Myocyte (in vitro differentiated cells): ENCODE measurements at regions not wholly inside any gene's neighbourhood (a gene's known extent, or its start where the extent isn't known, plus 50 kb on each side); places are given as distances from the start of the nearest gene placed in this dataset.

Experiments
- DNase-seq: peaks from one replicate; pipeline ENCODE4 v3.0.0-alpha.2; 2012; ENCODE audit warnings: low read depth

DNA sequence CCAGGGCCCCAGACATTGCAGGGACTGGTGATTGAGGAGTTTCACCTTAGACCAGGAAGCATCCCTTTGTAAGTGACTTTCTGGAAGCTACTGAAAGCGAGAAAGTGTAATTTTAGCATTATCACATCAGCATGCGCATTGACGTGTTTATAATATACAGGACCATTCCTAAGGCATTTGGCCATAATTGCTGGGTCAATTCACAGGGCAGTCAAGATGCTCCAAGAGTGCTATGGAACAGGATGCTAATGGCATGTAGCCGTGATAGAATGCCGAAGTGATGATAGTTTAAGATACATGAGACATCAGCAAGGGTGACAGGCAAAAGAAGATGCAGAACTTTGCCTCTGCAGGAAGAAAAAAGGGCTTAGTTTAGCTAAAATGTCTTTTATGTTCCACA, 347.6 kb upstream of the NBEA start:
- no peak for DNase-seq

DNA sequence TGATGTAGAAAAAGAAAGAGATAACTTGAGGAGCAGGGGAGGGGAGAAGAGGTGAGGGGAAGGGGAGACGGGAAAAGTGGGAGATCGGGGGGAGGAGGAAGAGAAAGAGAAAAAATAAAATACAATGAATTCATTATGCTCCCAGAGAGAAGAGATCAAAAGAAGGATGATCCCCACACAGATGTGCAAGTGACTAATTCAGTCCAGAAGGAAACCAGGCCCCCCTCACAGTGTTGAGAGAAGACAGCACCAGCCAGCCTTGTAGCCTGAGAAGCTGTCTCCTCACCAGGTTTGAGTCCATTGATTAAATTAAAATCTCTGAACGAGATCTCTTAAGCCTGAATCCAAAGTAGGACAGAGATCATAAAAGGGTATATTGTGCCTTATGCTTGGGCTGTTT, 333.7 kb upstream of the NBEA start:
- no peak for DNase-seq

DNA sequence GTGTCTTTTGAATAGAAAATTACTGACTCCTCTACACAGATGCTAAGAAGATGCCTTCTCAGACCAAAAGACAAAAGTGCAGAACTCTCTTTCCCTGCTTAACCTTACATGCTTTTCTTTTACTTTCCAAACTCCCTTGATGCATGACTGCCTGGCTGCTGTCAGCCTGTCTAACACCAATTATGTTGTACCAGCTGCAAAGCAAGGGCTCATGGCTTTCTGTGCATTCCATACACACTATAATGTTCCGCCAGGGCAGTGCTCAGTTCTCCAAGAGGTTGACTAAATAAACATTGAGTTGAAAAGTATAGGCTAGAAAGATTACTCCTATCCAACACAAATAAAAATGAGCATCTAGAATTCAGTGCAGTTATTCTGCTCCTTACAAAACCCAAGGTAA, 330.4 kb upstream of the NBEA start:
- no peak for DNase-seq

DNA sequence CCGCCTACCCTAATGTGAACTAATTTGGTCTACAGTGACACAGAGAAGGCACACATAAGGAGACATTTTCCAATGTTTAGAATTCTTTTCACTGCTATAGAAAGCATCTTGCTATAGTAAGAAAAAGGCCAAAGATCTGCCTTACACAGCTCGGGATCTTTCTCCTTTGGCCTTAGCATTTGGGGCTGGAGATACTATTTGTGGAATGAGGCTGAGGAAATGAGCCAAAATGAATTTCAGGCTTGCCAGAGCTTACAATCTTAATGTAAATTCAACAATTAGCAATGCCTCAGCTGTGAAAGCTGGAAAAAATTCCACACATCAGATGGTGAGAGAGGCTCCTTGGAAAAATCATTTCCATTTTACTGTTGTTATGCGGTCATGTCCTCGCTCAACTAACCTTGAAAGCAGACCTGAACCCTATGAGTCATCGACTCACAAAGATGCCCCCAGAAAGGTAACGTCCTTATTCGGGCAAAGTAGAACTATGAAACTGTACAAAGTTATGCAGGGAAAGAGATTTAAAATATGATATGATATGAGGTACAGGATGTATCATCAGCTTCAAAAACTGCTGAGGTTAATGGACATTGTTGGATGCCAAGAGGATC, 324.5 kb upstream of the NBEA start:
- DNase-seq: no peak

DNA sequence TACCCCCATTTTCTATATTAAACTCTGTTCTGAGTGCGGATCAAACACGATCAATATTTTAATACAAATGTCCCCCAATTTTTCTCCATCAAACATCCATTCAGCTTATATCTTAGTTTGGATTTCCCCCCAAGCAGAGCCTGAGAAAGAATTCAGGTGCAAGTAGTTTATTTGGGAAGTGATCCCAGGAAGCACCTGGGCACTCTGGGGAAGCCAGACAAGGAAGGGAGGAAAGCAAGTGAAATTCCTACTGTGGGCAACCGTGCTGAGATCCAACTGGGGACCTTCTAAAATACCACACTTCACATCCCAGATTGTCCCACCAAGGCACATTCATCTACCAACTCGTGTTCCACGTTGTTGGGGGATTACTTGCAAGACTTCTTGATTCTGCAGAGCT, 323.4 kb upstream of the NBEA start:
- DNase-seq: no peak

DNA sequence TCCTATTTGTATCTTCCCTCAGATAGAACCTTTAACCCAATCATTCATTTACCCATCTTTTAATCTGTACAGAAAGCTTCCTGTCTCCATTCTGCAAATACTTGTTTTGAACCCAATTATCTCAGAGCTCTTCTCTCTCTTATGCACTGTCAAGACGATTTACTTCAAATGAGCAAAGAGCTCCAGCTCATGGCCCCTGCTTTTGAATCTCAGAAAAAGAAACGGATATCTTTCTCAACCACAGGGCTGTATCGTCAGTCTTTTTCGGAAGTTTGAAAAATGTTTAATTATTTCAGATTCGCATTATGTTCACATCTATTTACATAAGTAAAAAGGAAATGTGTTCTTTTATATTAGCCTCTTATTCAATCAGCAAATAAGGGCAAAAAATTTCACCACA, 322.7 kb upstream of the NBEA start:
- no peak for DNase-seq

DNA sequence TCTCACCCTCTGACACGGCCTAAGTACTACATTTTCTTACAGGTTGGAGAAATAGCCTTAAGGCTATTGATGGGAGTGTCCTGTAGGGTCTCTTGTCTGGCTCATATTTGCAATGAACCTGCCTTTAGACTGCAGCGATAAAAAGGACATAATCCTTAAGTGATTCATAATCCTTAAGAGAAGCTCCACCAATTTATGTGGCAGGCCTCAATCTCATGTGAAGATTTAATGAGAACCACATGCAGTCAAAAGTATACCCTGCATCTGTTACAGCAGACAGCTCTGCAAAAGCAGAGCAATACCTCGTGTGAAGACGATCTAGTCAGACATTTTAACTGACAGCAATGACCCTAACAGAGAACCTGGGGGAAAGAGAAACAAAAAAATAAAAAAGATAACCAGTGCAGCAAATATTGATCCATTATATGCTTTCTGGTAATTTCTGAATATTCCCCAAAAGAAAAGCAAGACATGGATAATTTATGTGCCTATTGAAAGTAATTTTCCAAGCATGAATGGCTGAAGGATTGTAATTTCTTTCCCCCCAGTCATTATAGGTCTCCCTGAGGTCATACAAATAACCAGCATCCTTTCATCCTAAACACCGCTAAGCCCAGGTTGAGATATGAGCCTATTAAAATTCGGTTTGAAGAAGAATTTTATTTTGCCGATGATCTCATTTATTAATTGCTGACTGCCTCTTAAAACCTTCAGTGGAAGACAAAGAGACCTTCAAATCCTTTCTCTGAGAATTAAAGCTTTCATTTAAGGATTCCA, 321.8 kb upstream of the NBEA start:
- DNase-seq: no peak

DNA sequence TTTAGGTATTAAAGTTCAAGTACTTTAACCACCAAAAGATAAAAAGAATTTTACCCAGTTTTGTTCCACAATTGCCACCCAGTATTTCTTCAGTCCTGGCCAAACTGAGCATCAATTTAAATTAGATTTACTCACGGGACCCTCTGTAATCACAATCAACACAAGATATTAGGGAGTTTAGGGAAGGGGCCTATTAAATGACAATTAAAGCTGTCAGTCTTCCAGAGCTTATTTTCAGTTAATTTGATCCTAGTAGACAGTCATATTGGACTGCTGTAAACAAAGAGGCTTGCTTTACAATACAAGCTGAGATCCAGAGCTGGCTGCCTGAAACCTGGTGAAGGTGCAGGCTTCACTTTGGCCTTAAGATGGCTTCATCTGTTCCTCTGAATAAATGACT, 321.2 kb upstream of the NBEA start:
- no peak for DNase-seq

DNA sequence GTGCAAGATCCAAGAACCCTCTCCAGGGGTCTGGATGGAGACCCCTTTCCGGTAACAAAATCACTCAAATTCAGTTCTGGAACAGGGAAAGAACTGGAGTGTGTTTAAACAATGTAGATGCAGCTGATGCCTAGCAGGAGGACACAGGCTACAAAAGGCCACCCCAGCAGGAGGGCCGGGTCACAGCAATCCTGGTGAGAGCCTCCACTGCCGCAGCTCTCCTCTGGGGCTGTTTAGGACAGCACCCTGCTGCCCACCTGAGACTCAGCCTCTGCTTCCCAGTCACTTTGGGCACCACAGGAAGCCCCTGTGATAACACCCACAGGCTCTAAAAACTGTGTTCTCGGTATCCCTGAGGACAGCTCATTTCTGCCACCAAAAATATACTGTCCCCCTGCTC, 318.7 kb upstream of the NBEA start:
- DNase-seq: no peak

DNA sequence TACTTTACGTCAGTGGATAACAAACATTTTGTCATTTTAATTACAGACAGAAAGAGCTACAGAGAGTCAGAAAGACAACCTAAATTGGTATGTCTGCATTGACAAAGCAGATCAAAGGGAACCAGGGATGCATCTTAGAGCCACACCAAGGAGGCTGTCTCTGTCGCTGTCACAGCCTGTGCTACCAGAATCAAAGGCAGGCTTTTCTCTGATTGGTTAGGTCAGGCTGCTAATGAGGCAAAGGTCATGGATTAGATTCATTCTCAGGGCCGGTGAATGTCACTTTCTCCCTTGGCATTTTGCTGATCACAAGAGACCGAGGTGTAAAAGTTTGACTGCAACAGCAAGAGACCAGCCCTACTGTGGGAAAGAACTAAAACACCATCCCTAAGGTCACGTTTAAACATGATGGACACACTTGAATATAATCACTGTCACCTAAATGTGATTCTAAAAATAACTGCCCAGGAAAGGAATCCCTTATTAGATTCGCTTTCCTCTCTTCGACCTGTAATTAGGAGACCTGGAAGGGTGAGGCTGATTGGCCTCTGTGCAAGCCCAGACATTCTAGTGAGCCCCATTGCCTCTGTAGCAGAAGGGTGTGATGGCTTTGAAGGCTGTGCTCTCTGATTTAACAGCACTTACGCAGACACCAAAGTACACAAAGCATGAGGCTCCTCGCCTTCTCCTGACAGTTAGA, 314.4 kb upstream of the NBEA start:
- no peak for DNase-seq

DNA sequence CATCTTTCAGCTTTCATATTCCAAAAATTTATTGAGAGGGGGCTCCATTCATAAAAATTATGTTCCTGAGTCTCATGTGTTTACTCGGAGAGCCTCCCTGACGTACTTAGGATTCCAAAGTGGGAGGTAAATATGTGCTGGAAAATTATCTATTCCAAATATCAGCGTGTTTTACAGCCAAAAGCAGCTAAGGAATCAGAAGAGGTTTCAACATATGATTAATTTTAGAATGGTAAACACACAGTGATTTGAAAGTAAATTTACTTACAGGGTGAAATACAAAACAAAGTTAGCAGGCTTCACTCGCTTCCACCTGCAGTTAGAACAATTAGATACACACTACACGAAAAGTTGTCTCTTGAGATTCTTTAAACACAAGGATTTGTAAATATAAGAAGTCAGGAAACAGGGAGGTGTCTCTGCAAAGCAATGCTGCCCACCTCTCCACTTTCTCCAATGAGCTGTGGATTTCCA, 313.8 kb upstream of the NBEA start:
- DNase-seq: no peak

DNA sequence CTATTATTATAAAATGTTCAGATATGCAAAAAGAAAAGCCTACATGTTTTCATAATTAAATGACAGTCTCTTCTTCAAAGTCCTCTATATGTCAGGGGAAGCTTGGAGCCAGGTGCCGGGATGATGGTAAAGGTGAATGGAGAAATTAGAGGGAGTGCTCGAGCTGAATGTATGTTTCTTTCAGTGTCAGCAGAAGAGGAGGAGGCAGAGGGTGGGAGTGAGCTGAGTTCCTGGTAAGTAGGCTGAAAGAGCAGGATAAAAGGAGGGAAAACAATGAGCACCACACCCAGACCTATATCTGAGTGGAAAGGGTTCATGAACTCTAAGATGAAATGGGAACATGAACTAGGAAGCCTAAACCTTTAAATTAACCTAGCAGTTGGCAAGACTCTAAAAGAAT, 307.6 kb upstream of the NBEA start:
- no peak for DNase-seq

DNA sequence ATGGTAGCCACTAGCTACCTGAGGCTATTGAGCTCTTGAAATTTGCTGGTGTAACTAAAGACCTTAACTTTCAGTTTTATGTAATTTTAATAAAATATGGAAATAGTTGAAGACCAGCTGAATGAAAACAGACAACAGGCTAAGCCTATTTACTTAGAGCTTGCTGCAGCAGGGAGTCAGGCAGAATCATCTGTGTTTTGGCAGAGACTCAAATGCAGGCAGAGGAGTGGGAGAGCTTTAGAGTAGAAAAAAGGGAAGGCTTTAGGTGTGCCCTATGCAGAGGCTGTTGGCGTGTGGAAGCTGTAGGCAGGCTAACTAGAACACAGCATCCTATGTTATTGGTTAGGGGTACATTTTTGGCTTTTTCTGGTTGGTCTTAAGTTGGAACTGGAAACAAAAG, 304.9 kb upstream of the NBEA start:
- DNase-seq: no peak

DNA sequence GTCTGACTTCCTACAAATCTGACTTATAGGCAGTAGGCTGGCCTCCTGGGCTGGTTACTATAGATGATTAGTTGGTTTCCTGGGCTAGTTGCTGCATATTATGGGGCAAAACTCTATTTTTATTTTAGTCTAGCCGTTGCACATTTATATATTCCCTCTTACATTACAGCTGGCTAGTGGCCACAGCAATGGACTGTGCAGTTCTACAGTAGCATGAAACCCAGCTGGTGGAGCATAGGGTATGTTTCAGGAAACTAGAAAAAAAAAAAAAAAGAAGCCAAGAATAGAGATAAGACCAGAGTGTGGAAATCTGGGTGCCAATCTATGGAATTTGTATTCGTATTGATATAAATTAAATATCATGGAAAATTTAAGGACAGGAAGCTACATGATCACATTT, 304.4 kb upstream of the NBEA start:
- DNase-seq: no peak

DNA sequence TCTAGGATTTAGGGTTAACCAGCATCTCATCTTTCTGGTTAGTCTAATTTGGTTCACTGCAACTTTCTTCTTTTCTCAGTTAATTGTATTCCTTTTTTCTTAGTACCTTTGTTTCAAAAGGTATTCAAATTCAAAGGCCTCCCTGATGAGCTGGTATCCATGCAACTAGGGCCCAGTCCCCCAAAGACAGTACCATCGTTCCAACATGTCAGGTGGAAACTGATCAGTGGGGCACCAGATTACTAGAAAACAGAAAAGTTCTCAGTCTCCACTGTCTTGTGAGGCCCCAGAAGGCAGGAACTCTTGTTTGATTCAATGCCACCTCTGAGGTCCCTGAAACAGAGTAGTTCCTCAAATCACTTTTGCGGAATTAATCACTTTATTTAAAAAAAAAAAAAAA, 303.2 kb upstream of the NBEA start:
- no peak for DNase-seq

DNA sequence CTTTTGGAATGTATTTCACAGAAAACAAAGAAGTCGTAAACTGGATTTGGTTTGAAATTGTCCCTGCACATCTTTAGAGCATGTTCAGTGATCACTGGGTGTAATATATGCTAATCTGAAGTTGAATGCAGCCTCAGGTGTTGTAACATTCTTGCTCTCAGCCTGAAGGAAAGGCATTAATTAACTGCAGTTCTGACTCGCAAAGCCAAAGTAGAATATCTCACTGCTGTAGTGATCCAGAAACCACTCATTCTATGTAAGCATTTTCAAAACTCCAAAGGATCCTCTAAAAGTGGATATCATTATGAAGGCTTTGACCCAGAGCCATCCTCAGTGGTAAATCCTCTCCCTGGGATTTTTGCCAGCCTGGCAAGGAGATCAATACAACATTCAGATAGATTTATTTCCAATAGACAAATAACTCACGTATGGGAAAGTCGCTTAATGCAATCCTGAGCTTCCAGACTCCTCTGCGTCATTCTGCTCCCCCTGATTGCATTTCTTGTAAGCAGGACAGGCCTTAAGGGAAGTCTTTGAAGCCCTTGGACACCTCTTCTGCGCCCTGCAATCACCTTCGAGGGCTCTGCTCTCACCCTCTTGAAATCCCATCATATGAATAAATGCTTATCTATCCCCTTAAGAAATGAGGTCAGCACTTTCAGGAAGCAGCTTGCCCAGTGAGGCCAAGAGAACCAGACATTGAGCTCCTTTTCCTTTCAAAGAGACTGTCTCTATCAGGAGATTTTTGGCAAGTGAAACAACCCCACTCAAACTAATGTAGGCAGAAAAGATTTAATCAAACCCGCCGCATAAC, 301.7 kb upstream of the NBEA start:
- DNase-seq: no peak

DNA sequence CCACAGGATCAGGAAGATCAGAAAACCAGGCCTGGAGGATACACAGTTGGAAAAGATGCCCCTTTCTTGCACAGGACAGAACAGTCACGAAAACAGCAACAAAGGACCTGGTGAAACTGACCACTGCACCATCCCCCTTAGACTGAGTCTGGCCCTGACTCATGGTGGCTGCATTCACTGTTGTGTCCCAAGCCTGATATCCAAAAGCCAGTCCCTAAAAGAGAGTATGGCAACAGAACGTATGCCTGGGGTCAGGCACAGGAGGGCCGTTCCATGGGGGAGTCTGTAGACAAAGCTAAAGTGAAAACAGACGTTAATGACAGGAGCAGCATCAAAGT, 301.1 kb upstream of the NBEA start:
- DNase-seq: no peak

DNA sequence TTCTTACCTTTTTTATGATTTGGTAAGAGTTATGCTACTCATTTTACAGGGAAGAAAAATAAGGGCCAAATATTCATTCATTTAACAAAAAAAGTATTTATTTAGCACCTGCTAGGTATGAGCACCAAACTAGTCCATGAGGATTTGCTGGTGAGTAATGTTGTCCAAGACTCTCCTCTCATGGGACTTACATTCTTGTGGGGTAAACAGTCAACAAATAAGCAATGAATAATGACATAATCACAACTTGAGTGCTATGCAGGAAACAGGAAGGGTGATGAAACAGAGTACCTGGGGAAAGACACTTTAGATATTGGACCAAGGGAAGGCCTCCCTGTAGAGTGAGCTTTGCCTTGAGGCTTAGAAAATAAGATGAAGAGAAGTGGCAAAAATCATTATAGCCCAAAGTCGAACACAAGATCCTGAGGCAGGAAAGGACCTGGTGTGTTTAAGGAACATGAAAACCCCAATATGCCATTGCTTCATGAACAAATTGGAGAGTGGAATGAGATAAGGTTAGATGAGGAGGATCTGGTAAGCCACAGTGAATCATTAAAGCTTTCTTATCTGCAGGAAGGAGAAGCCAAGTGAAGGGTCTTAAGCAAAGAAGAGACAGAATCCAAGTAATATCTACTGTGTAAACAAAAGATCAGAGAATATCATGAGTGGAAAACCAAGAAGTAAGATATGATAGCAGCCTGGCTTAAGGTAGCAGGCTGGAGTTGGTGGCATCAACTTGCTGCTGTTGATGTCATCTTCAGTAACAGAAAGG, 294.5 kb upstream of the NBEA start:
- DNase-seq: no peak

DNA sequence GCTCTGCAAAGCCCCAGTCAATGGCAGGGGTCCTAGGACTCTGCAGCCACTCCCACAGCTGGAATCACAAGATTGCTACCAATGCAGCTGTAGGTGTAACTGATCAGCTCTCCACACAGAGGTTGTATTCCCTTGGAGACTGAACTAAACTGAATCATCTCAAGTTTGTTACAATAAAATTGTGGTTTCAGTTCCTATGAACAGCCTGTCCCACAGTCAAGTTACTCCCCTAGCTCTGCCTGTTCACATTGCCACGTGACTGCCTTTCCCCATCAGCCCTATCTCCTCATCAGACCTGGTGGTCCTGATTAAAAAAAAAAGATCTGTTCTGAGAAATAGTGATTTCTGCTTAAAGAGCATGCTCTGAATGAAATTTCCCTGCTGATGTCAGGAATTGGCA, 287.9 kb upstream of the NBEA start:
- no peak for DNase-seq

DNA sequence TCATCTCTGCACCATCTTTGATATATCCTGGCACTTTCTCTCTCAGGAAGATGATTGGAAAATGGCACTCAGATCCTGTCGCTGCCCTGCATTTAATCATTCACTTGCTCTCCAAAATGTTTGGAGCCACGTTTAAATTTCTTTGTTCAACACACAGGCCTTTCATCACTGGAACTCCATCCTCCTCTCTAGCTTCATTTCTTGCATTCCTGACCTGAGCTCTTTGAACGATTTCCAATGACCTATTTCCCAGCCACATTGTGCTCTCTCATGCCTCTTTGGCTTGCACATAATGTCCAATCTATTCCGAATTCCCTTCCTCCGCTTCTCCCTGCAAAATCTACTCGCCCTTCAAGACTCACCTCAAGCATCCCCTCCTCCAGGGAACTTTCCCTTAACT, 287.4 kb upstream of the NBEA start:
- no peak for DNase-seq

DNA sequence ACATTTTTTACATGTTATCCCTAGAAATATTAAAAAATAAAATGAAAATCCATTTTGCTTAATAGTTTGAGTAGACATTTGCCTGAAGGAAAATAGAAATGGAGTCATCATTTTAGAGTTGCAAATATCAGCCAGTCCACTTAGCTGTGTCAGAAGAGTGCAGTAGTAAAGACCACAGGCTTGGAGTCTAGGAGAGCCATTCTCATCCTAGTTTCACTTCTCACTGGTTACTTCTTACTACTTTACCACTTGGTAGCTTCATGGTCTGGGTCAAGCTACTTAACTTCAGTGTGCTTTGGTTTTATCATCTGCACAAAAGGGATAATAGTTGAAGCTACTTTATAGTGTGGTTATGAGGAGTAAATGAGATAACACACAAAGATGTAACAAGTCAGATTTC, 286.5 kb upstream of the NBEA start:
- no peak for DNase-seq
